Ureter (tissue), 1 donor: ENCODE measurements at regions not wholly inside any gene's neighbourhood (a gene's known extent, or its start where the extent isn't known, plus 50 kb on each side); places are given as distances from the start of the nearest gene placed in this dataset.
"Not testable (repeated sequence)": the region's sequence is repeated elsewhere in the genome, so short reads cannot be mapped to it uniquely, and the experiment has no call there.

Experiments
- DNase-seq: peaks from one replicate; pipeline ENCODE4 v3.0.0-alpha.2; 2020; ENCODE audit warnings: low spot score
- donor health status: DM: yes; HTN: yes; CAD: no.

DNA sequence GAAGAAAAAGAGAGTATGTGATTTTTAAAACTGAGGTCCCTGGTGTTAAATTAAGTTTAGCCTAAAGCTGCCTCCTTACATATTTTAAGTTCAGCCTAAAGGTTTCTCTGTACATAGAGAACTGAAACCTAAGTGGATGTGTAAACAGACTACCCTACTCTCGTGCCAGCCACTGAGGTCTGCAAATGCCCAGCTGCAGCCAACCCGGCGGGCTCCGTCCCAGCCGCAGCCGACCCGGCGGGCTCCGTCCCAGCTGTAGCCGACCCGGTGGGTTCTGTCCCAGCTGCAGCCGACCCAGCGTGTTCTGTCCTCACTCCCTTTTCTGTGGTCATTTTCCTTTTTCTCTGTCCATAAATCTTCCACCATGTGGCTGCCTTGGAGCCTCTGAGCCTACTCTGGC is 97.2 kb upstream of the SFSWAP start:
- no peak for DNase-seq

DNA sequence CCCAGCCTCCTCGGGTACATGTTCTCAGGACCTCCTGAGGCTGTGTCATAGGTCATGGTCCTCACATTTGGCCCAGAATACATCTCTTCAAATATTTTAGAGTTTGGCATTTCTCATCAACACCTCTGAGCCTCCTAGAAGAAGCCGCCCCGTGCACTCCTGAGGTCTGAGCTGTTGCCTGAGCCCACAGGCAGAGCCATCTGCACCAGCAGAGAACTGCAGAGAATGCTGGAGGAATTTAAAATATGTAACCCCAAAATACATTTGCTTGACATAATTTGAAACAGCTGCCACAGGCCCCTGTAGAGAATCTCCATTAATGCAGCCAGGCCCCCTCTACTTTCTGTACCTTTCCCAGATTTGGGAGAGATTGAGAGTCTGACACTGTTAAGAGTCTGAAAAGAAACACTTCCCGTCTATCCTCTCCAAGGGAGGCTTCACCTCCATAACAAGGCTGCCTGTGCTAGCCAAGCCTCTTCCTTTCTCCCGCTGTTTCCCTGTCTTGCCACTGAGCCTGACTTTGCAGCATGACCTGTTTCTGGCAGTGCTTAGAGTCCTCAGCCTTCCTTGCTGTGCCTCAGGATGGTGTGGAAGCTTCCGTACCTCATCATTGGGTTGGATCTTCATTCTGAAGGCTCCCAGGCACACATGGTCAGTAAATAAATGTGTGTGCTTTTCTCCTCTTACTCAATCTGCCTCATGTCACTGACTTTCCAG is 95.4 kb upstream of the SFSWAP start:
- no peak for DNase-seq

DNA sequence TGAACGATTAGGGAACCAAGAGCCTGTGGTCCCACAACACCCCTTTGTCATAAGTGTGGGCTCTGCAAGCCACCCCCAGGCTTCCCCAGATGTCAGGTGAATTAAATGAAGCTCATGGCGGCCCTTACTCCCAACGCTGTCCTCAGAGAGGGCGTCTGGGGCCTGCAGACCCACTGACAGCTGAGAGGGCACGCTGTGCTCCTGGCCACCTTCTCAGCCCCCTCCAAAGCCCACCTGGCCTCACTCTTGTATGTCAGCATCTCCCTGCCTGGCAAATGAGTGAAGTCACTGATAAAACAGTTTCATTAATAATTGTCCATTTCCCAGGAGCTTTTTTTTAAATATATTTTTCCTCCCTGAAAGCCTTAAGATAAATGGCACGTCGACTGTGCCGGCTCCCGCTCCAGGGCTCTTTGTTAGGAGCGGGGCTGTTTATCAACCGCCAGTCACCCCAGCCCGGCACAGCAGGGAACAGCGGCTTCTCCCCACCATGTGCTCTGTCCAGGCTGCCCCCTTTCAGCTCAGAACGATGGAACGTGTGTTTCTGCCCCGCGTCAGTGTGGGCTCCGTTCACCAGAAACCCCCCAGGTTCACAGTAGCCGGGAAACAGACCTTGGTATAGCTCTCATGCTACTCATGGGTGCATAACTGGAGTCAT is 94.7 kb upstream of the SFSWAP start:
- no peak for DNase-seq

- DNase-seq, result no peak
Measured at GRCh38 chr12:131616738-131617137, 94.2 kb upstream of the SFSWAP start.

GRCh38 chr12:131617179-131617578 is 93.7 kb upstream of the SFSWAP start:
- no peak for DNase-seq

DNA sequence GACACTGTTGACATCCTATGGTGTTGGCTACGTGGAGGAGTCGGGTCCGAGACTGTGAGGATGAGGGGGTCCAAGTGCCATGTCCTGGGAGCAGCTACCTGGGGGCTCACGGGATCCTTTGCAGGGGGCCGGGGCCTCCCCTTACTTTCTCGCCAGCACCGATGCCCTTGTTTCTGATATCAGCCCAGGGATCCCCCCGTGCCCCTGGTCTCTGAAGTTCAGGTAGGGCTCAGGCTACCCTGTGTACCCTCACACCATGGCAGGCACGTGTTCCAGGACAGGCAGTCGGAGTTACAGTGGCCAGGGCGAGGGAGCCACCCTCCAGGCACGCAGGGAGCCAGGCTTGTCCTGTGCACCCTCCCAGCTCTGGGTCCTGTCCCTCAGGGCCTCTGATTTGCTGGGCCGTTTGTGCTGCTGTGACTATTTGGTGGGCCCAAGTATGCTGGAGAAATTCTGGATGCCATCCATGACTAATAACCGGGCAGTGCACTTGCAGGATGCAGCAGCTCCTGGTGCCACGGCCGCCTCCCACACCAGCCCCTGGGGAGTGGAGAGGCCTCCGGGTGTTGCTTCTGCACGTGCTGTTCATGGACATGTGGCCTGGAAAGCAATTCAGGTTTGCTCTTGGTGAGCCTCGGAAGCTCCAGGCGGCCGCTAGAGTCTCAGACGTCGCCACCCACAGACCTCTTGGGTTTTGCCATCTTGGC is 93.1 kb upstream of the SFSWAP start:
- DNase-seq, result no peak

- no peak for DNase-seq
Measured at GRCh38 chr12:131618303-131618658, 92.6 kb upstream of the SFSWAP start.

GRCh38 chr12:131618701-131619100 is 92.2 kb upstream of the SFSWAP start:
- DNase-seq, result no peak

DNA sequence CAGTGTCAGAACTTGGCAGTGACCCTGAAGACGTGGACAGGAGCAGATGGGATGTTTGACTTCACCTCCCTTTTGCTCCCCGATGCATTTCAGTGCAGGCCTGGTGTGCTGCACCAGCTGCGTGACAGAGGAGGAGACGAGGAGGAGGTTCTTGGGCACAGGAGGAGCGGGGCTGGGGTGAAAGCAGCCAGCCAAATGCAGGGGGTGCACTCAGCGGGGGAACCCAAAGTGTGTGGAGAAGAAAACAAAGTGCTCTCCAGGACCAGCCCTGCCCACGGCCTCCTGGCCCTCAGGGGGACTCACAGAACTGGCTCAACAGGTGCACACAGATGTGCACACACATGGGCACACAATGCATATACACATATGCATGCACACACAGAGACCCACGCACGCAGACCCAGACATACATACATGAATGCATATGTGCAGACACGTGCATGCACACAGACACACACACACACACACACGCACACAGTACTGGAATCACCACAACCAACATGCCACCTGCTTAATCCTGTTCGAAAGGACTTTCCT is 91.7 kb upstream of the SFSWAP start:
- no peak for DNase-seq

- no peak for DNase-seq
Measured at GRCh38 chr12:131619736-131620506, 91.0 kb upstream of the SFSWAP start.

DNA sequence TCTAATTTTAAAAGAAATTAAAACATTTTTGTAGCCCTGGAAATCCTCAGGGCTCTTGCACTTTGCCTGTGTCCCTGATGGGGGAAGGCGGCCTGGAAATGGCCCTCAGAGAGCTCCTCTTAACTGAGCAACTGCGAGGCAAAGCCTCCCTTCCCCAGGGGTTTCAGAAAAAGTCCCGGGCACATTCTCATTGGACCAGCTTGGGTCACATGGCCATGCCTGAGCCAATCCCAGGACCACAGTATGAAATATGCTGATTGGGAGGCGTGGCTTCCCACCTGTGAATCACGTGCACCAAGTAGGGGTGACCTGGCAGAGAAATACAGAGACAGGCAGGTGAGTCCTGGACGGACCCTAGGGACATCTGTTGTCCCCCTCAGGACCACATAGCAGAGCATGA is 90.4 kb upstream of the SFSWAP start:
- DNase-seq, result no peak

DNA sequence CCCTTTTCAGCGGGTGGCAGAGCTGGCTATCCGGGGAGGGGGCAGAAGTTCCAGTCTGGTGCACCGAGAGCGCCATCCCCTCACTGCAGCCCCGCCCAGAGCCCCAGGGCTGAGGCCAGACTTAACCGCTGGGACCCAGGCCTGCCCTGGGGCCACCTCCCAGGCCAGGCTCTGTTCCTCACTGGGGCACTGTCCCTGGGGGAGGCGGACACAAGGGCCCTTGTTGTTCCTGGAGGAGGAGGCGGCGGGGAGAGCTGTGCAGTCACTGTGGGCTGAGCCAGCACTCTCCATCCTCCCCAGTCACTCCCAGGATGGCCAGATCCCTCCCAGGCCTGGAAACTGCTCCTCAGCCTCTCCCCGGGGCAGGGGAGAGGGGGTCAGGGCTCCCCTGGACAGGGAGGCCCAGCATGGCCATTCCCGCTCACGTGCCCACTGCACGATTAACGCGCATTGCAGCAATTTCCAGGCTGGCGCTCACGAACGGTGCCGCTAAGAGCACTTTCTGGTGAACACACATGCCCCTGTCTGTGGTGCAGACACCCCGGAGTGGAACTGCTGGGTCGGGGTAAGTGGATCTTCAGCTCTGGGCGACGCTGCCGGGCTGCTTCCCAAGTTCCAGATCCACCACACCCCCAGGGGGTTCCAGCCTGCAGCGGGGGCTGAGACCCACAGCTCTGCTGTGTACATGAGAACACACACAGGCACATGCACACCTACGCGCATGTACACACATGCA is 89.8 kb upstream of the SFSWAP start:
- DNase-seq, result no peak

GRCh38 chr12:131621701-131622421 is 89.0 kb upstream of the SFSWAP start:
- DNase-seq, result no peak

GRCh38 chr12:131622422-131622955 is 88.4 kb upstream of the SFSWAP start:
- no peak for DNase-seq

- not testable (repeated sequence) for DNase-seq
Measured at GRCh38 chr12:131623404-131624368, 87.2 kb upstream of the SFSWAP start.

GRCh38 chr12:131624369-131624739 is 86.5 kb upstream of the SFSWAP start:
- not testable (repeated sequence) for DNase-seq

DNA sequence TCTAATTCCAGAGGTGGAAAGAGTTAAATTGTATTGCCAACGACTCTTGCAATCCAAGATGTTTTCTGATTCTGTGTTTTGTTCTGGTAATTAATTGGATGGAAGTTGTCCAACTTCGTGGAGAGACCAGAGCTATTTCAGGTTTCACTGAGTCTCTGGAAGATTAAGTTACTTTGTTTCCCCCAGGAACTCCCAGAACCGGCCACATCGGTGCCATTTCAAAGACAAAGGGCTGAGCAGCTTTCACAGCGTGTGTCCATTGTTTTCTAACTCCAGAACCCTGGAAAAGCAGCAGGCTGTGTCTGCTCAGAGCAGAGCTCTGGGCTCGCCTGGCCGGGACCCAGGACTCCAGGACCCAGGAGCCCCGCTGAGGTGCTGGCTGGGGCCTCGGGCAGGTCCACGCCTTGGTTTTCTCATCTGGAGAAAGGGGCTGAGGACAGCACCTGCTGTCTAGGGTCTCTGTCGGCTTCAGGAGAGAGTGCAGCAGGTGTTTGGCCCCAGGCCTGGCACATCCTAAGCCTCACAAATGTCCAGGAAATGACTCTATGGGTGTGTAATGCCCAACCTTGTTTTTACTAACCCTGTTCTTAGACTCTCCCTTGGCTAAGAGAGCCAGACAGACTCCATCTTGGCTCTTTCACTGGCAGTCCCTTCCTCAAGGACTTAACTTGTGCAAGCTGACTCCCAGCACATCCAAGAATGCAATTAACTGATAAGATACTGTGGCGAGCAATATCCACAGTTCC is 86.0 kb upstream of the SFSWAP start:
- not testable (repeated sequence) for DNase-seq

DNA sequence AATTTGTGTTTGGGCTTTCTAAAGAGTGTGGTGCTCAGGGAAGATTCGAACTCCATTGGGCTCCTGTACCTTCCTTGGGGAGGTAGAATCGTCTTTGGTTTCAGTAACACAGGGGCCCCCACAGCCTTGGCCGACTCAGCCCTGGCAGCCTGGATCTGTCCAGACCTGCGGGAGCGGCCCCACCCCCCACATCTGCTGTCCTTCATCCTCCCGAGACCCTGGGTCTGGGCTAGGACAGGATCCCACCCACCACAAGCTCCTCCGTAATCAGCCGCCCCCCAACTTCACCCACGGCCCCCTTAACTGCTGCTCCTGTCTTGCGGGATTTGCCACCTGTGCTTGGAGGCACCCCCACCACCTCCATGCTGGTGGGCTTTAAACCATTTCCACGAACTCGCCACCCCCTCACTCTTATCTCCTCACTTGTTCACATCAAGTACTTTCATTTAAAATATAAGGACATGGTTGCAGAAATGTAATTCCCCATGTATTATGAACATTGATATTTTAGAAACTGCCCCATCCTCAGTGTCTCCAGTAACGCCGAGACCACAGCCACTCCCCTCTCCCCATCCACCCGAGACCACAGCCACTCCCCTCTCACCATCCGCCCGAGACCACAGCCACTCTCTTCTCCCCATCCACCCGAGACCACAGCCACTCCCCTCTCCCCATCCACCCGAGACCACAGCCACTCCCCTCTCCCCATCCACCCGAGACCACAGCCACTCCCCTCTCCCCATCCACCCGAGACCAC is 84.7 kb upstream of the SFSWAP start:
- DNase-seq, result not testable (repeated sequence)
